ENCODE measurements at regions not wholly inside any gene's neighbourhood (a gene's known extent, or its start where the extent isn't known, plus 50 kb on each side); places are given as distances from the start of the nearest gene placed in this dataset.

- no peak for ATAC-seq
Measured at GRCh38 chr1:38505944-38506343, 353.6 kb downstream of the RRAGC start.

More at GRCh38 chr1:38505944-38506343, 353.6 kb downstream of the RRAGC start:
- Histone ChIP-seq H3K4me2 (no peak overlapping the region), H3K4me1 (ENCODE audit: insufficient read depth) (peaks cover 18% of the 10 kb centered on the region), H3K36me3 (ENCODE audit: insufficient read depth) (no peaks in the 10 kb centered on the region), H3K27ac (ENCODE audit: low read depth) (no peak overlapping the region), H3K27me3 (ENCODE audit: insufficient read depth) (no peaks in the 10 kb centered on the region), H3K79me2 (replicated peaks; ENCODE audit: insufficient read depth) (no peaks in the 10 kb centered on the region), H4K20me1 (replicated peaks; ENCODE audit: insufficient read depth) (no peaks in the 10 kb centered on the region), H3F3A (replicated peaks; ENCODE audit: low read depth) (no peaks in the 10 kb centered on the region), H3K9me2 (ENCODE audit: insufficient read depth) (no peaks in the 10 kb centered on the region), H3K4me3 (no peak overlapping the region), H2AFZ (no peak overlapping the region)
- Mint-ChIP-seq H3K36me3 (ENCODE audit: low read depth) (no peaks in the 10 kb centered on the region), H3K4me3 (no peak overlapping the region), H3K27ac (no peak overlapping the region), H3K9me3 (no peaks in the 10 kb centered on the region), H3K4me1 (peaks cover 31% of the 10 kb centered on the region), H3K27me3 (ENCODE audit: insufficient read depth, low read depth, poor library complexity) (peaks cover 2% of the 10 kb centered on the region)
- DNase-seq (ENCODE audit: low spot score): no peak
- TF ChIP-seq EZH2 (IDR thresholded peaks at IDR 0.05; ENCODE audit: low read depth, unreplicated experiment) (no peak), CTCF (conservative IDR thresholded peaks at IDR 0.05; ENCODE audit: low read depth in 2 of 2) (no peak), ZNF462 (CRISPR knock-in tag; IDR thresholded peaks at IDR 0.05) (no peak), EZH2phosphoT487 (IDR thresholded peaks at IDR 0.05; ENCODE audit: unreplicated experiment) (no peak)

All from GM23338 (cell line).